NT2/D1 (cell line): ENCODE measurements at regions not wholly inside any gene's neighbourhood (a gene's known extent, or its start where the extent isn't known, plus 50 kb on each side); places are given as distances from the start of the nearest gene placed in this dataset.

Experiments used
- SUZ12 ChIP-seq: IDR thresholded peaks from 2 replicates; pipeline ENCODE4 v1.6.1; 2011; ENCODE audit not compliant: insufficient read length, insufficient read depth; ENCODE audit errors: extremely low read depth
- YY1 ChIP-seq: IDR thresholded peaks from 2 replicates; pipeline ENCODE4 v1.6.1; 2011; ENCODE audit not compliant: insufficient read length, insufficient read depth

DNA sequence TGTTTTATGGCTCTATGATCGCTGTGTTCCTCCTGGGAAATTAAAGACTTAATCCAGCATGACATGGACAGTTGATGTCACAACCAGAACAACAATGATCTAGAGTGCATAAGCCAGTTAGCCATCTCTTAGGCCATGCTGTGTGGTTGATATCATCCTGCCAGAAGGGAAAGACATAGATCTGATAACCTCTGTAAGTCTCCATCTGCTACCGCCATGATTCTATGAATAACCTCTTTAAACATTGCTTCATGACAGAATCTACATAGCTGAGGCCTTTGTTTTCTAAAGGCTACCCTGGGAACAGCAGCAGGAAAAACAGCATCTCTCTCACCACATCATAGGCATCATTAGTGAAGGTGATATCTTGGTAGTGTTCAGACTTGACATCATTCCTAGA lies 117.6 kb upstream of the PHACTR1 start:
- TF ChIP-seq SUZ12 (no peak), YY1 (no peak)
